B cell (primary cell): ENCODE measurements at regions not wholly inside any gene's neighbourhood (a gene's known extent, or its start where the extent isn't known, plus 50 kb on each side); places are given as distances from the start of the nearest gene placed in this dataset.

Source experiments
- ATAC-seq: fragments of 200-7000 bp; cut with Tn5 transposase; one replicate; pipeline ENCODE4 v1.10.0; 2021; ENCODE audit warnings: low read depth, mild to moderate bottlenecking, moderate number of reproducible peaks, moderate library complexity
- CTCF ChIA-PET: fragments of 350-600 bp; sonication (Branson Sonifier 250); formaldehyde crosslinking; loops from one replicate; lab custom pipeline; 2021; ENCODE audit warnings: antibody characterized with exemption, inconsistent platforms; lab: Charles Lee
- POLR2A ChIA-PET: fragments of 350-600 bp; sonication (Branson Sonifier 250); formaldehyde crosslinking; loops from one replicate; lab custom pipeline; 2021; ENCODE audit warnings: antibody characterized with exemption; lab: Charles Lee
- DNase-seq: peaks from one replicate; pipeline ENCODE4 v3.0.0; 2013
- H2AFZ ChIP-seq: 2 replicates; pipeline ENCODE4 v1.6.1; 2012; ENCODE audit warnings: mild to moderate bottlenecking, low read depth, low read length; ENCODE audit not compliant: insufficient read depth, poor library complexity, severe bottlenecking
- H3K27ac ChIP-seq, 2 donors: 1 replicate in 1 of 2; 2 replicates in 1 of 2; pipeline ENCODE4 v1.5.1; 2012 to 2013; ENCODE audit warnings: low read length in 2 of 2, mild to moderate bottlenecking in 2 of 2, moderate library complexity in 1 of 2
- H3K27me3 ChIP-seq, 4 experiments: fragments of 200-600 bp in 1 of 4; sonication (generic) in 1 of 4; replicated peaks in 1 of 4; 1 replicate in 2 of 4; 2 replicates in 2 of 4; pipeline versions ENCODE4 v1.6.1 to v1.7.0; 2013 to 2016; ENCODE audit warnings: low read length in 3 of 4, mild to moderate bottlenecking in 2 of 4, mixed read lengths in 1 of 4, moderate library complexity in 1 of 4; ENCODE audit not compliant: insufficient read depth in 4 of 4, control insufficient read depth in 3 of 4; ENCODE audit errors: control extremely low read depth in 1 of 4
- H3K36me3 ChIP-seq, 2 experiments: replicated peaks in 1 of 2; 1 replicate in 1 of 2; 2 replicates in 1 of 2; pipeline versions ENCODE4 v1.6.1 to v1.7.1; 2013; ENCODE audit warnings: low read length in 1 of 2; ENCODE audit not compliant: insufficient read depth in 2 of 2, control insufficient read depth in 1 of 2; ENCODE audit errors: control extremely low read depth in 1 of 2, extremely low read depth in 1 of 2
- H3K4me1 ChIP-seq, 2 donors: fragments of 200-600 bp in 1 of 2; sonication (generic) in 1 of 2; 1 replicate in 1 of 2; 2 replicates in 1 of 2; pipeline versions ENCODE4 v1.5.1 to v1.6.1; 2013 to 2017; ENCODE audit warnings: low read length in 2 of 2; ENCODE audit not compliant: control insufficient read depth in 2 of 2, insufficient read depth in 2 of 2
- H3K4me2 ChIP-seq: replicated peaks from 2 replicates; pipeline ENCODE3; 2012; ENCODE audit warnings: mild to moderate bottlenecking, low read depth, low read length; ENCODE audit not compliant: poor library complexity, severe bottlenecking
- H3K4me3 ChIP-seq, 5 experiments: fragments of 200-600 bp in 1 of 5; sonication (generic) in 1 of 5; 1 replicate in 3 of 5; 2 replicates in 2 of 5; pipeline versions ENCODE4 v1.5.1 to v1.7.0; 2011 to 2016; ENCODE audit warnings: low read length in 4 of 5, mild to moderate bottlenecking in 4 of 5, low read depth in 2 of 5, control low read depth in 1 of 5, moderate library complexity in 1 of 5; ENCODE audit not compliant: insufficient read depth in 1 of 5; ENCODE audit errors: control extremely low read depth in 1 of 5, extremely low read depth in 1 of 5
- H3K79me2 ChIP-seq: fragments of 200-600 bp; sonication (generic); one replicate; pipeline ENCODE4 v1.6.0; 2016; ENCODE audit warnings: low read length; ENCODE audit not compliant: control insufficient read depth, insufficient read depth
- H3K9ac ChIP-seq: fragments of 200-600 bp; sonication (generic); 2 replicates; pipeline ENCODE4 v1.6.1; 2017; ENCODE audit warnings: mild to moderate bottlenecking, low read length, moderate library complexity
- H3K9me3 ChIP-seq, 3 donors: one replicate each; pipeline versions ENCODE4 v1.6.1 to v1.7.1; 2013; ENCODE audit warnings: low read length in 2 of 3; ENCODE audit not compliant: control insufficient read depth in 2 of 3, insufficient read depth in 1 of 3; ENCODE audit errors: control extremely low read depth in 1 of 3
- H4K20me1 ChIP-seq: 2 replicates; pipeline ENCODE4 v1.6.0; 2012; ENCODE audit warnings: mild to moderate bottlenecking, low read length; ENCODE audit not compliant: insufficient read depth, control insufficient read depth, poor library complexity, severe bottlenecking
- H3K27ac Mint-ChIP-seq: one replicate; pipeline ENCODE4 v1.8.0; 2021; ENCODE audit warnings: mixed read lengths
- H3K27me3 Mint-ChIP-seq: one replicate; pipeline ENCODE4 v1.8.0; 2021; ENCODE audit warnings: mixed read lengths
- H3K4me1 Mint-ChIP-seq: one replicate; pipeline ENCODE4 v1.8.0; 2021; ENCODE audit warnings: mixed read lengths
- H3K4me3 Mint-ChIP-seq: one replicate; pipeline ENCODE4 v1.8.0; 2021; ENCODE audit warnings: mixed read lengths
- H3K9me3 Mint-ChIP-seq: one replicate; pipeline ENCODE4 v1.8.0; 2022; ENCODE audit warnings: mixed read lengths; ENCODE audit not compliant: insufficient read depth
- CTCF ChIP-seq: fragments of 200-600 bp; IDR thresholded peaks from one replicate; pipeline ENCODE4 v1.8.0; 2022; ENCODE audit warnings: antibody characterized with exemption, mild to moderate bottlenecking
- EZH2 ChIP-seq: IDR thresholded peaks from 2 replicates; pipeline ENCODE4 v1.6.1; 2012; ENCODE audit warnings: borderline replicate concordance, low read depth, mild to moderate bottlenecking, moderate library complexity, low read length; ENCODE audit not compliant: insufficient read depth, poor library complexity, severe bottlenecking
- WGBS: methylation state at CpG from one replicate; pipeline ENCODE4 v1.1.5; 2013; ENCODE audit warnings: missing lambda C conversion rate; ENCODE audit not compliant: insufficient coverage; 5-methylcytosine and 5-hydroxymethylcytosine counted together
- intact Hi-C: fragments of 100-400 bp; cut with micrococcal nuclease; formaldehyde crosslinking; loops from one replicate; pipeline ENCODE4 v1.10.0; 2022

DNA sequence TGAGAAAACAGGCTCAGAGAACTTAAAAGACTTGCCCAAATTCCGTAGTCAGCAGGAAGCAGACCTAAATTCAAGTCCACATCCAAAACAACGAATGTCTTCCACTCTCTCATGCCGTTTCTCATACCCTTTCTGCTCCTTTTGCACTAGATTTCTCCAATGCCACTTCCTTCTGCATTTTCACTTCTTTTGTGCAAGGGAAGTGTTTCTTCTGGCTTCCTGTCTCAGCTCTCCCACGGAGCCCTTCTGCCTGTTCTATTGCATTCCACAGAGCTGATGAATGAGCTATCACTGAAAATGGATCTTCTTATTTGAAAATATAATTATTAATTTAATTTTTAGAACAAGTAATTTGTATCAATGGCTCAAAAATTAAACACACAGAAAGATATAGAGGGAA lies 56.1 kb upstream of the STK24 start:
- intact Hi-C loops: no loop called here
- 15% methylated on average over 3 of the region's 4 CpGs for WGBS

GRCh38 chr13:98629055-98629454 lies 52.1 kb upstream of the STK24 start:
- Histone ChIP-seq H3K4me3 (no peak overlapping the region), H3K4me2 (no peak overlapping the region), H3K27me3 (peaks cover 0 to 4% (median 1%) of the 10 kb centered on the region in 4 experiments), H3K9me3 (peaks cover 0 to 4% (median 0%) of the 10 kb centered on the region in 3 donors), H3K4me1 (no peaks in the 10 kb centered on the region), H3K9ac (no peak overlapping the region), H2AFZ (no peak overlapping the region), H4K20me1 (no peaks in the 10 kb centered on the region), H3K79me2 (no peaks in the 10 kb centered on the region), H3K27ac (no peak overlapping the region), H3K36me3 (no peaks in the 10 kb centered on the region)
- Mint-ChIP-seq H3K27me3 (peaks cover 15% of the 10 kb centered on the region), H3K4me1 (no peaks in the 10 kb centered on the region), H3K9me3 (no peaks in the 10 kb centered on the region), H3K4me3 (no peak overlapping the region), H3K27ac (no peak overlapping the region)
- WGBS: 100% methylated on average over 2 of the region's 3 CpGs
- TF ChIP-seq CTCF: no peak
- ChIA-PET CTCF (interaction anchor here (1.0 kb wide), 1 partner anchor 12 kb away, joined by 3 read pairs; no protein-coding TSS in a partner anchor), POLR2A (no interaction called here)
- no peak for DNase-seq
- intact Hi-C loops: no loop called here
- ATAC-seq: no peak

More for the DNA sequence above, 56.1 kb upstream of the STK24 start:
- no peak overlapping the region for H3K27ac Mint-ChIP-seq
- Histone ChIP-seq H3K79me2 (no peaks in the 10 kb centered on the region), H3K9ac (no peak overlapping the region), H3K4me2 (no peak overlapping the region), H3K27me3 (peaks cover 0 to 4% (median 1%) of the 10 kb centered on the region in 4 experiments), H3K27ac (no peak overlapping the region), H3K36me3 (no peaks in the 10 kb centered on the region), H4K20me1 (no peaks in the 10 kb centered on the region), H3K4me3 (no peak overlapping the region), H2AFZ (no peak overlapping the region), H3K4me1 (no peaks in the 10 kb centered on the region), H3K9me3 (peaks cover 0 to 4% (median 0%) of the 10 kb centered on the region in 3 donors)
- DNase-seq: no peak
- H3K4me1 Mint-ChIP-seq: no peaks in the 10 kb centered on the region
- TF ChIP-seq EZH2 (no peak), CTCF (no peak)
- H3K4me3 Mint-ChIP-seq: no peak overlapping the region
- ChIA-PET POLR2A (no interaction called here), CTCF (interaction anchor here (0.7 to 3.0 kb wide), 2 partner anchors 20 to 186 kb away, joined by 3 to 15 read pairs; no protein-coding TSS in a partner anchor)
- H3K27me3 Mint-ChIP-seq: peaks cover 21% of the 10 kb centered on the region
- H3K9me3 Mint-ChIP-seq: no peaks in the 10 kb centered on the region
- ATAC-seq: no peak
